Stimulated activated CD4-positive, alpha-beta T cell treated with anti-CD3 and anti-CD28 coated beads, Interleukin-15, amount 100 ng/mL, for 48 hours (primary cell): ENCODE measurements at regions not wholly inside any gene's neighbourhood (a gene's known extent, or its start where the extent isn't known, plus 50 kb on each side); places are given as distances from the start of the nearest gene placed in this dataset.

Experiments used
- DNase-seq, 2 donors: peaks; one replicate each; pipeline ENCODE4 v3.0.0-alpha.2; 2020; ENCODE audit warnings: low read depth in 2 of 2

DNA sequence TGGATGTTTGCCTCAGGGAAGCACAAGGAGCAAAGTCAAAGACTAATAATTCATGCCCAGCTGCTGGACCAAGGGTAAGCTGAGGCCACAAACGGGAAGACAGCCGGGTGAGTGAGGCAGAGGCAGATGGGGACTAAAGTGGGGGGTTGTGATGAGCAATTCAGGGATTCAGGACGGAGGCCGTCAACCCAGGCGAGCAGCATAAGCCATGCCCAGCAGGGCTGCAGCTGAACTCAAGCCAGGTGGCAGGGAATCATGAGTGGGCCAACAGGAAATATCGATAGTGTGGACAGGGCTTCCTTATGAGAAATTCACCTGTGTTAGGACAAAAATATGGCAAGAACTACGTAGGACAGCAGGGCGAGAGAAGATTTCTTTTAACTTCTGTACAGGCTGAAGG lies 246.8 kb downstream of the CDC5L start:
- DNase-seq: no peak

DNA sequence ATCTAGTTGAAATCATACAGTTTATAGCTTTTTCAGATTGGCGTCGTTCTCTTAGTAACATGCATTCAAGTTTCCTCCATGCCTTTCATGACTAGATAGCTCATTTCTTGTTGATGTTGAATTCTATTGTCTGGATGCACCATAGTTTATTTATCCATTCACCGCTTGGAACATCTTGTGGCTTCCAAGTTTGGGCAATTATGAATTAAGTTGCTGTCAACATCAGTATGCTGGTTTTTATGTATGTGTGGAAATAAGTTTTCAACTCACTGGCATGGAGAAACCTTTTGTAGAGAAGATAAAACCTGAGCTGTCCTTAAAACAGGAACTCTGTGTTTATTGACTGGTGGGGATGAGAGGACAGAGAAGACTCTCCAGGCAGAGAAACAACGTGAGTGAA lies 248.0 kb downstream of the CDC5L start:
- no peak for DNase-seq

DNA sequence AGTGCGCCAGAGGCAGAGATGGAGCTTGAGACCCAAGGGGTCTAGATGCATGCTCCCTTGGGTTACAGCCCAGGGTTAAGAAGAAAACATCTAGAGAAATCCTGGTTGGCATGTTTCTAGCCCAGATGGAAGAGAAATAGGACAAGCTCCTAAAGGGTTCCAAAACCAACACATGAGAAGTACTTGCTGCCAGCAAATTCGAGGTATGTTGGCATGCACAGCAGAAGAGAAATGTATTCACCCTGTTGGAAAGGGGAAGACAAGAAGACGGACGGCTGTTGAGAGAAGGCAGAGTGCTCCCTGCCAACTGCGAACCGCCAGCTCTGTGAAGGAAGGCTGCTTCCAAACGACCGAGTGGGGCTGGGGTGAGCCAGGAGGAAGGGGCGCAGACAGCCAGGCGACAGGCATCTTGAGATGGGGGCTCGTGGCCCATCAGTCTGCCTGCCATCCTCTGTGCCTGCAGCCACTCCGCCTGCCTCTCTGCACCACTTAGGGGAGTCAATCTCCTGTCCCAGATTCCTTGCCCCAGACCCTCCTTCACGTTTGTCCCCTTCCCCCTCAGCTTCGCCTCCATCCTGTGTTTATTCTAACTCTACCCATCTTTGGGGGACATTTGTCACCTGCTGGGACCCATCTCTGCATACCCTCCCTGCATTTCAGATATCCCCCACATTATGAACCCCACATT lies 249.2 kb downstream of the CDC5L start:
- no peak for DNase-seq

- no peak for DNase-seq
Observed at GRCh38 chr6:44641344-44642031, 254.0 kb downstream of the CDC5L start.

DNA sequence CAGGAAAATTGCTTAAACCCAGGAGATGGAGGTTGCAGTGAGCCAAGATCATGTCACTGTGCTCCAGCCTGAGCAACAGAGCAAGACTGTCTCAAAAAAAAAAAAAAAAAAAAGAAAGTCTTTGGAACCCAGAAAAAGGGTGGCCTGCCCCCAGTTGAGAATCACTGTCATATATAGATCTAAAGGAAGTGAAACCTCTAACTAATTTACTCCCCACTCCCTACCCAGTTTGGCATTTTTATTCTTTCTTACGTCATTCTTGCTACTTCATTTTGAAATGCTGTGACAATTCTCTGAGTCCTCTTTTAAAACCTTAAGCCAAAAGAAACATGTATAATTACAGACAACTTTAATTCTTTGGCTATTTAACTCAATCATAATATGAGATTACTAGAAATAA lies 254.8 kb downstream of the CDC5L start:
- DNase-seq: no peak

DNA sequence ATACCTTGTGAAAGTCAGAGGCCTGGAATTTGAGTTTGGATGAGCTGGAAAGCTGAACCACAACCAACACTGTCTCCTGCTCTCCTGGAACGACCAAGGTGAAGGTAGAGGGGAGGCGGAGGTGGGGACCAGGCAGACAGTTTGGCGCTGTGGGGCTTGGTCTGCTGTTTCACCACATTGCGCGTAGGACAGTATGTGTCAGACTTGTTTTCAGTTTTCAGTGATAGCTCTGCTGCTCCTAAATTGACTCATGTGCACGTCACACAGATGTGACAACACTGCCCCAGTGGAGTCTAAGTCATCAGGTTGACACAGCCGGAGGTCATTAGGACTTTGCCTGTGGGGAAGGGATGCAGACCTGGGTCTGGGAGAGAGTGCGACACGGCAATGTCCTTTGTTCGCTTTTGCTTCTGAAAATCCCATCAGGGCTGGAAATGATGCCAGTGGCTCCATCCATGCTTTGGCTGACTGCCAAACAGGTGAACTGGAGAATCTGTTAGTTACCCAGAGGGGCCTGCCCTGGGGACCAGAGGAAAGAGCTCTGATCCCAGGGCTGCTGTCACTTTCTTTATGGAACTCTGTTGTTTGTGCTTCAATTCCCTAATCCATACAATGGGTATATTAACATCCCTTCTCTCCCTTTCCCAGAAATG lies 255.5 kb downstream of the CDC5L start:
- peak; percentile 55 to 66 for DNase-seq

GRCh38 chr6:44645276-44645675 lies 257.8 kb downstream of the CDC5L start:
- DNase-seq: no peak

GRCh38 chr6:44646355-44646754 lies 258.8 kb downstream of the CDC5L start:
- no peak for DNase-seq

DNA sequence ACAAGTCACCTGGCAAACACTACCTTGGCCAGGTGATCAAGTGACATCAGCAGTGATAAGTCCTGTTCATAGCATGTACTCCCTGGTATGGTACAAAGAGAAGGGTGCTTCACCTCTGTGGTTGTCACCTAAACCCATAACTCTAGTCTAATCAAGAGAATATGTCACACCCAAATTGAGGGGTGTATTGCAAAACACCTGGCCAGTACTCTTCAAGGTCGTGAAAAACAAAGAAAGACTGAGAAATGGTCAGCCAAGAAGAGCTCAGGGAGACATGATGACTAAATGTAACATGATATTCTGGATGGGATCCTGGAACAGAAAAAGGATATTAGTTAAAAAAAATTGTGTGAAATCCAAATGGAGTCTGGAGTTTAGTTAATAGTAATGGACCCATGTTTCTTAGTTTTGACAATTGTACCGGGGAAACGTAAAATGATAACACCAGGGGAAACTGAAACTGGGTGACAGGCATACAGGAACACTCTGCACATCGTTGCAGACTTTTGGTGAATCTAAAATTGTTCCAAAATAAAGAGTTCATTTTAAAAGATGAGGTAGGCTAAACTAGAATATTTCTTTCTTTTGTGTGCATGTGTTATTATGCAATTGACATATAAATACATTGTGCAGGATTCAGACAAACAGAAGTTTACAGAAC lies 262.0 kb downstream of the CDC5L start:
- DNase-seq: no peak

DNA sequence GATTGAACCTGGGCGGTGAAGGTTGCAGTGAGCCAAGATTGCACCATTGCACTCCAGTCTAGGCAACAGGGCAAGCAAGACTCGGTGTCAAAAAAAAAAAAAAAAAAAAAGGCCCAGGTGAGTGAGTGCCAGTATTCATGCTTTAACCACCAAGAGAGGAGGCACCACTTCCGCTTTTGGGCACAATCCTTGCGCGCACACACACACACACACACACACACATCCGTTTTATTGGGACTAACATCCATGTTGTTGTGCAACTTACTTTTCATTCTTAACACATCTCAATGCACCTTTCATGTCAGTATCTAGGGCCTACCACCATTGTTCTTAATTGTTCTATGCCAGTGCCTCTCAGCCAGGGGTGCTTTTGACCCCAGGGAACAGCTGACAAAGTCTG lies 263.0 kb downstream of the CDC5L start:
- DNase-seq: no peak

GRCh38 chr6:44650947-44651346 lies 263.4 kb downstream of the CDC5L start:
- no peak for DNase-seq

GRCh38 chr6:44651604-44652003 lies 264.1 kb downstream of the CDC5L start:
- DNase-seq: no peak

- no peak for DNase-seq
Observed at GRCh38 chr6:44652547-44652946, 265.0 kb downstream of the CDC5L start.

DNA sequence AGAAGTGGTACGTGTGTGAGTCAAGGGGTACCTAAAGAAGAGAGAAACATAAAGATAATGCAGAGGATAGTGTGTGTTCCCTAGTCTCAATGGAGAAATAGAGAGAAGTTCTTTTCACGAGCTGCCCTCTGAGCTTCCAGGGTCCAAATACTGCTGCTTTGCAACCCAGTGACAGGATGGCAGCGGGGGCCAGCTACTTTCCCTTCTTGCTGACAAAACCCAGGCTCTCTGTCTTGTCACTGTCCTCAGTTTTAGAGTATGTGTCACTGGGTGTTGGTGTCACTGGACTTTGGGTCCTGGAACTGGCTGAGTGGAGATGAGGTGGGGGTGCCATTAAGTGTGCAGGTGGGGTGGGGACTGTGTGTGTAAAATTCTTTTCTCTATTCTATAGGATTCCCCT lies 265.6 kb downstream of the CDC5L start:
- DNase-seq: no peak

DNA sequence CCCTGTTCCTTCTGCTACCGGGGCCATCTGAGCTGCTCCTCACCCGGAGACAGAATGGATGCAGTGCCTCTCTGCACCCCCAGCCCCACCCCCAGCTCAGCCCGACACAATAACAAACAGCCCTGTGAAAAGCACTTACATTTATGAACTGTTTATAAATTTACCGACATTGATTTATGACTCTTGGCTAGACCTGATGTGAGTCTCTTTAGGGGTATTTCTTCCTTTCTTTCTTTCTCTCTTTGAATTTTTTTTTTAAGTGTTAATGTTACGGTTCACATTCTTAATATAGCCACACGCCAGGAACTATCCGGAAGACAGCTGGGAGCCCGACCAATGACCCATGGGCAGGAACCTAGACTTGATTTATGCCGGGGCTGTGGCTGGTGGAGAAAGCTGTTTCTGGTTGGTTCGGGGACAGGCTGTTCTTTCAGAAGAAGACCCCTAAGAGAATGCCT lies 266.3 kb downstream of the CDC5L start:
- DNase-seq: no peak

- peak; percentile 50 to 70 for DNase-seq
Observed at GRCh38 chr6:44655412-44656342, 268.2 kb downstream of the CDC5L start.

DNA sequence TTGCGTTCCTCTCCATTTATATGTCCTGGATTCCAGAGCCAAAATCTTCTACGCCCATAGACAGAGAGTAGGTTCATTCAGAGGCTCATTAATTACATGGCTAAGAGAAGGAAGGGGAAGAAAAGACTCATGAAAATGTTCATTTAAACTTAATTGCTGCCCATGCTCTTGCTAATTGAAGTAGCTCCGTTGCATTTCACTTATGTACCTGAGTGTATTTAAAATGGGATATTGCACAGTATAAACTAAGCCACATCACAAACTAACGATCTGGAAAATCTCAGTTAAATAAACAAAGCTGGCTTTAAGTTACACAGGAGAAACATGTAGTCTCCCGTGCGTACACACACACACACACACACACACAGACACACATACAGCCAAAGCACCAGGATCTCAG lies 269.2 kb downstream of the CDC5L start:
- DNase-seq: no peak

DNA sequence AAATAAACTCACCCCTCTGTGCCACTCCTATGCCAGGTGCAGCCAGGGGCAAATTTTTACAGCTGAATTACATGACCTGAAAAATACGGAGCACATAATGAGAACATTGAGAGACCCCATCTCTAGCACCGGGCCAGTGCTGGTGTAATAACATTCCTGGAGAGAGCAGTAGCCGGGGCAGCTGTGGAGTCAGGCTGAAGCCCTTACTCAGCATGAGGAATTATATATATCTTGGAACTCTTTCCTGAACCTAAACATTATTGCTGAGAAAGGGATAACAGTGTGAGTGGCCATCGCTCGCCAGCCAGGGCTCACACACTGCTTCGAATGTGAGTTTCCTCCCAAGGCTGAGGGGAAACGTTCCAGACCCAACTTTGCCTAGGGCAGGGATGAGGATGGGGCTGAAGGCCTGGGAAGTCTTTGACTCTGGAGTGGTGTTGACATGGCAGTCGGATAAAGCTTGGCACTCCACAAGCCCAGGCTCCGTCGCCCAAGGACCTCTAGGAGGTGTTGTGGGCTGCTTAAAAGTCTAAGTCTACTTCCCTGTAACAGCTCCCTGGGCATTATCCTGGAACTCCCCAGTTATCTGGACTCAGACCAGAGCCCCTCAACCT lies 269.8 kb downstream of the CDC5L start:
- DNase-seq: no peak

DNA sequence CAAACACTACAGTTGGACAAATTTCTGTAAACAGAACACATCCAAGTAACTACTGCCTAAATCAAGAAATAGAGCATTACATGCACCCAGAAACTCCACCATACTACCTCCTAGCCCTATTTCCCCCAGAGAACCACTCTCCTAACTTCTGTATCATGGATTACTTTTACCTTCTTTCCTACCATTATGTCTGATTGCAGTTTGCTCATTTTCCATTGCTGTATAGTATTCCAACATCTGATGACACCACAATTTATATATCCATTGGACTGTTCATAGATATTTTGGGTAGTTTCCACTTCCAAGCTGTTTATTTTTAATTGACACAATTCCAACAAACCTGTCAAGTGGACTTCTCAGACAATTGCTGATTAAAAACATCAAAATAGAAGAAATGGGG lies 271.1 kb downstream of the CDC5L start:
- no peak for DNase-seq

DNA sequence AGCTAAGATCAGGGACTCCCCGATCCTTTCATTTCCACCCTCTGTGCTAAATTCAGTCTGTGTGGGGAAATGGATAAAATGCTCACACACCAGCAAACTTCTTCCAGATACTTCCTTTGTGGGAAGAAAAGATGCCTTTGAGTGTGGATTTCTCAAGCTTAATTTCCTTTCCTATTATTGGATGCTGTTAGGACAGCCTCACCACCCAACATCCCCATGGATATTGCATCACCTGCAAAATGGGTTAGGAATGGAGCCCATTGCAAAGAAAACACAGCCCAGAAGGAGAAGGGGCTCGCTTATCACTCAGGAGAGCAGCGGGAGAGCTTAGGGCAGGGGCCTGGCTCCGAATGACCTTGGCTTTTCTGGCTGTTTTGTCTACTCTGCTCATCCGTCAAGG lies 272.2 kb downstream of the CDC5L start:
- DNase-seq: no peak
